ENCODE measurements at regions not wholly inside any gene's neighbourhood (a gene's known extent, or its start where the extent isn't known, plus 50 kb on each side); places are given as distances from the start of the nearest gene placed in this dataset.

- Histone ChIP-seq H3K9me3 (ENCODE audit: control insufficient read depth, insufficient read depth, low read length) (no peaks in the 10 kb centered on the region), H3K27me3 (ENCODE audit: control insufficient read depth, insufficient read depth, low read length) (peaks cover 10% of the 10 kb centered on the region), H3K4me3 (ENCODE audit: low read depth, low read length) (no peak overlapping the region), H3K27ac (ENCODE audit: low read depth, low read length) (no peak overlapping the region)
- ChIA-PET POLR2A (no interaction called here), CTCF (interaction anchor here (0.6 to 7.7 kb wide), 59 partner anchors 8 to 241 kb away, joined by 3 to 205 read pairs (median 5); partner anchors contain the start of genes IFTAP and RAG1)
- TF ChIP-seq, protein P1, sequence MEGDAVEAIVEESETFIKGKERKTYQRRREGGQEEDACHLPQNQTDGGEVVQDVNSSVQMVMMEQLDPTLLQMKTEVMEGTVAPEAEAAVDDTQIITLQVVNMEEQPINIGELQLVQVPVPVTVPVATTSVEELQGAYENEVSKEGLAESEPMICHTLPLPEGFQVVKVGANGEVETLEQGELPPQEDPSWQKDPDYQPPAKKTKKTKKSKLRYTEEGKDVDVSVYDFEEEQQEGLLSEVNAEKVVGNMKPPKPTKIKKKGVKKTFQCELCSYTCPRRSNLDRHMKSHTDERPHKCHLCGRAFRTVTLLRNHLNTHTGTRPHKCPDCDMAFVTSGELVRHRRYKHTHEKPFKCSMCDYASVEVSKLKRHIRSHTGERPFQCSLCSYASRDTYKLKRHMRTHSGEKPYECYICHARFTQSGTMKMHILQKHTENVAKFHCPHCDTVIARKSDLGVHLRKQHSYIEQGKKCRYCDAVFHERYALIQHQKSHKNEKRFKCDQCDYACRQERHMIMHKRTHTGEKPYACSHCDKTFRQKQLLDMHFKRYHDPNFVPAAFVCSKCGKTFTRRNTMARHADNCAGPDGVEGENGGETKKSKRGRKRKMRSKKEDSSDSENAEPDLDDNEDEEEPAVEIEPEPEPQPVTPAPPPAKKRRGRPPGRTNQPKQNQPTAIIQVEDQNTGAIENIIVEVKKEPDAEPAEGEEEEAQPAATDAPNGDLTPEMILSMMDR (IDR thresholded peaks at IDR 0.05; ENCODE audit: low read depth, low read length): peak; percentile 100
- DNase-seq (ENCODE audit: low read depth, low spot score): peak; percentile 88
Measured at GRCh38 chr11:36746886-36747710, 149.1 kb upstream of the RAG2 start.

- peak; percentile 15 for DNase-seq (ENCODE audit: low read depth, low spot score)
- H3K9me3 ChIP-seq (ENCODE audit: control insufficient read depth, insufficient read depth, low read length): no peaks in the 10 kb centered on the region
- ChIA-PET CTCF (interaction anchor here (0.7 to 7.7 kb wide), 9 partner anchors 10 to 181 kb away, joined by 3 to 200 read pairs (median 4); no protein-coding TSS in a partner anchor), POLR2A (no interaction called here)
- H3K27me3 ChIP-seq (ENCODE audit: control insufficient read depth, insufficient read depth, low read length): peaks cover 5% of the 10 kb centered on the region
- no peak overlapping the region for H3K4me3 ChIP-seq (ENCODE audit: low read depth, low read length)
- TF ChIP-seq, protein P1 (IDR thresholded peaks at IDR 0.05; ENCODE audit: low read depth, low read length): peak; percentile 82
- no peak overlapping the region for H3K27ac ChIP-seq (ENCODE audit: low read depth, low read length)
Measured at GRCh38 chr11:36744375-36745168, 146.5 kb upstream of the RAG2 start.

DNA sequence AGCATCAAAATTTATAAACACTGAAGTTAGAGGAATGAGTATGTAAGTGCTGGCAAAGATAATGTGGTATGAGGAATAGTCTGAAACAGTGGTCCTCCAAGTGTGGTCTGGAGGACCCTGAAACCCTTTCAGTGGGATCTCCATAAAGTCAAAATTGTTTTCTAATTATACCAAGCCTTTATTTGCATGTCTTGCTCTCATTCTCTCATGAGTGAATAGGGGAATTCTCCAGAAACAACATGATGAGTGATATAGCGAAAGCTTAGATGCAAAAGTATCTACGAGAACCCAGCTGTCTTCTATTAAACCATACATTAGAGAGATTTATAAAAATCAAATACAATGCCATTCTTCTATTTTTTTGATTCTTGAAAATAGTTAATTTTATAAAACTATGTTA, 145.0 kb upstream of the RAG2 start:
- H3K4me3 ChIP-seq (ENCODE audit: low read depth, low read length): no peak overlapping the region
- CTCF ChIA-PET: interaction anchor here (0.6 to 7.7 kb wide), 4 partner anchors 9 to 179 kb away, joined by 10 to 200 read pairs (median 36); no protein-coding TSS in a partner anchor
- H3K9me3 ChIP-seq (ENCODE audit: control insufficient read depth, insufficient read depth, low read length): no peaks in the 10 kb centered on the region
- H3K27me3 ChIP-seq (ENCODE audit: control insufficient read depth, insufficient read depth, low read length): no peaks in the 10 kb centered on the region
- POLR2A ChIA-PET: no interaction called here
- DNase-seq (ENCODE audit: low read depth, low spot score): no peak
- H3K27ac ChIP-seq (ENCODE audit: low read depth, low read length): no peak overlapping the region
- TF ChIP-seq, protein P1 (IDR thresholded peaks at IDR 0.05; ENCODE audit: low read depth, low read length): no peak

DNA sequence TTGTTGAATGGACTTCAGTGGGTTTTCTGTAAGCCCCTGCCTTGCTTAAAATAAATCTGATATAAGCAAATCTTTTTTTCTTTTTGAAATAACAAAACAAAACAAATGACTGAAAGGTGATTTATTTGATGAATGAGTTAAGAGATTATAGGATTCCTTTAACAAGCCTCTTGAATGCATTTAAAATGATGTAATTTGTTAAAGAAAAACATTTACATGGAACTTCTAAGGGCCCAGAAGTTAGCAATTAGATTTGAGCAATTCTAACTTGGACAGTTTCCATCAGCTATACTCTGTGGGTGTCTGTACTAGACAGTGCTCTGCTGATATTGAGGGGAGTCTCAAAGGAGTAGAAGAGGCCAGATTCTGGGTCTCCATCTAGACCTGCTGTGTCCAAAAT, 143.5 kb upstream of the RAG2 start:
- POLR2A ChIA-PET: no interaction called here
- H3K27ac ChIP-seq (ENCODE audit: low read depth, low read length): no peak overlapping the region
- H3K9me3 ChIP-seq (ENCODE audit: control insufficient read depth, insufficient read depth, low read length): no peaks in the 10 kb centered on the region
- CTCF ChIA-PET: interaction anchor here (2.4 to 3.8 kb wide), 2 partner anchors 39 to 178 kb away, joined by 11 to 42 read pairs; no protein-coding TSS in a partner anchor
- no peaks in the 10 kb centered on the region for H3K27me3 ChIP-seq (ENCODE audit: control insufficient read depth, insufficient read depth, low read length)
- TF ChIP-seq, protein P1 (IDR thresholded peaks at IDR 0.05; ENCODE audit: low read depth, low read length): no peak
- no peak for DNase-seq (ENCODE audit: low read depth, low spot score)
- H3K4me3 ChIP-seq (ENCODE audit: low read depth, low read length): no peak overlapping the region
